AG04449 (cell line): ENCODE measurements at regions not wholly inside any gene's neighbourhood (a gene's known extent, or its start where the extent isn't known, plus 50 kb on each side); places are given as distances from the start of the nearest gene placed in this dataset.

Experiments
- CTCF ChIA-PET: fragments of 350-600 bp; formaldehyde crosslinking; extraction: SDS; loops from one replicate; lab custom pipeline; 2021; ENCODE audit warnings: antibody characterized with exemption; lab: Yijun Ruan, JAX
- POLR2A ChIA-PET: fragments of 400-600, 350-600 bp; formaldehyde crosslinking; extraction: SDS; loops from one replicate; lab custom pipeline; 2020; ENCODE audit warnings: antibody characterized with exemption, inconsistent platforms; lab: Yijun Ruan, JAX
- DNase-seq: peaks from one replicate; pipeline ENCODE4 v3.0.0-alpha.2; 2010; ENCODE audit warnings: low read depth, low spot score
- H3K4me3 ChIP-seq: 2 replicates; pipeline ENCODE4 v1.5.1; 2011; ENCODE audit warnings: low read depth, mild to moderate bottlenecking, control low read depth, low read length
- TF ChIP-seq, protein P1 (sequence below): IDR thresholded peaks from one replicate; pipeline ENCODE4 v1.5.1; 2011; ENCODE audit warnings: mild to moderate bottlenecking, moderate library complexity, low read length, control low read depth, inconsistent platforms; ENCODE audit not compliant: insufficient read depth; ENCODE audit errors: missing control alignments

DNA sequence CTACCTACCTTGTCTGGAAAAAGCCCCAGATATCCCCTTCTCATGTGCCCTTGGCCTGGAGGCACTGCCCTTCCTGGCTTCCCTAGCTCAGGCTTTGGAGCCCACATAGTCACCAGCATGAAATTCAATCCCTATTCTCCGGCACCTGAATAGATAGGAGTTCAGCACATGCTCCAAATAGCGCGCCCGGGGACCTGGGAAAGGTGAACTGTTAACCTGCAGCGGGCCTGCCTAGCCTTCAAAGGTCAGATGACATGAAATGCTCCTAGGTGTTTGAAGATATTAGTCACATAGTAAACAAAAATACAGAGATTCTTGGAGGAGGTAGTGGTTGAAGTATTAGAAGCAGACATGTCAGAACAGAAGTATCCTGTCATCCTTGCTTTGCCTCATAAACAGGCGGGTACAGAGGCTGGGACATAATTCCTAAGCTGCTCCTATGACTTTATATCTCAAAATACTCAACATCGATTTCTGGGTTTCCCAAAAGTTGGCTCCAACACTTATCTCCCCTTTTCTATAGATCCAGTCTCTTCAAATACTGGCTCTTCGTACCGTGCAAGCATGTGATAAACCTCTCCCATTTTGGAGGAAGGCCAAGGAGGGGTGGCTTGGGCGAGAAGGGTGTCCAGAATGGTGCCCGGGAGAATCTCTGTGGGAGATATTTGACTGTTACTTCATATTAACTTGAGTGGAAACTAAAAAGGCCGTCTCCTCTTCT lies 88.0 kb upstream of the ANKH start:
- DNase-seq = no peak
- ChIA-PET POLR2A (no interaction called here), CTCF (interaction anchor here (1.1 kb wide), 1 partner anchor 9 kb away, joined by 4 read pairs; no protein-coding TSS in a partner anchor)
- H3K4me3 ChIP-seq = no peak overlapping the region
- TF ChIP-seq, protein P1, sequence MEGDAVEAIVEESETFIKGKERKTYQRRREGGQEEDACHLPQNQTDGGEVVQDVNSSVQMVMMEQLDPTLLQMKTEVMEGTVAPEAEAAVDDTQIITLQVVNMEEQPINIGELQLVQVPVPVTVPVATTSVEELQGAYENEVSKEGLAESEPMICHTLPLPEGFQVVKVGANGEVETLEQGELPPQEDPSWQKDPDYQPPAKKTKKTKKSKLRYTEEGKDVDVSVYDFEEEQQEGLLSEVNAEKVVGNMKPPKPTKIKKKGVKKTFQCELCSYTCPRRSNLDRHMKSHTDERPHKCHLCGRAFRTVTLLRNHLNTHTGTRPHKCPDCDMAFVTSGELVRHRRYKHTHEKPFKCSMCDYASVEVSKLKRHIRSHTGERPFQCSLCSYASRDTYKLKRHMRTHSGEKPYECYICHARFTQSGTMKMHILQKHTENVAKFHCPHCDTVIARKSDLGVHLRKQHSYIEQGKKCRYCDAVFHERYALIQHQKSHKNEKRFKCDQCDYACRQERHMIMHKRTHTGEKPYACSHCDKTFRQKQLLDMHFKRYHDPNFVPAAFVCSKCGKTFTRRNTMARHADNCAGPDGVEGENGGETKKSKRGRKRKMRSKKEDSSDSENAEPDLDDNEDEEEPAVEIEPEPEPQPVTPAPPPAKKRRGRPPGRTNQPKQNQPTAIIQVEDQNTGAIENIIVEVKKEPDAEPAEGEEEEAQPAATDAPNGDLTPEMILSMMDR = no peak

DNA sequence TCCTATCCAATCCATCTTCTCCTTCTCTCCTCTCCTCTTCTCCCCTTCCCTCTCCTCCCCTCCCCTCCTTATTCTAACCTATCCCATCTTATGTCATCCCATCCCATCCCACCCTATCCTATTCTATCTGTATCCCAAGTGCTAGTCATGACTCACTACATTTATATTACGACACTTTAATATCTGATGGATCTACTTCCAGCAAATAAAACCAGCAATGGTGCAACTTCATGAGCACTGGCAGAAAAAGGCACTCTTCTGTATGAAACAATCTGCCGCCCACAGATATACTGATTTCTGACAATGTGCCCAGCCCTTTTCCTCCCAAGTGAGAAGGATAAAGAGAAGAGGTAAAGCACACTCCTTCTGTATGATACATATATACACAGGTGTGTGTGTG lies 86.6 kb upstream of the ANKH start:
- TF ChIP-seq, protein P1 = no peak
- no peak for DNase-seq
- POLR2A ChIA-PET = no interaction called here
- CTCF ChIA-PET = interaction anchor here (1.1 kb wide), 1 partner anchor 10 kb away, joined by 4 read pairs; no protein-coding TSS in a partner anchor
- no peak overlapping the region for H3K4me3 ChIP-seq

DNA sequence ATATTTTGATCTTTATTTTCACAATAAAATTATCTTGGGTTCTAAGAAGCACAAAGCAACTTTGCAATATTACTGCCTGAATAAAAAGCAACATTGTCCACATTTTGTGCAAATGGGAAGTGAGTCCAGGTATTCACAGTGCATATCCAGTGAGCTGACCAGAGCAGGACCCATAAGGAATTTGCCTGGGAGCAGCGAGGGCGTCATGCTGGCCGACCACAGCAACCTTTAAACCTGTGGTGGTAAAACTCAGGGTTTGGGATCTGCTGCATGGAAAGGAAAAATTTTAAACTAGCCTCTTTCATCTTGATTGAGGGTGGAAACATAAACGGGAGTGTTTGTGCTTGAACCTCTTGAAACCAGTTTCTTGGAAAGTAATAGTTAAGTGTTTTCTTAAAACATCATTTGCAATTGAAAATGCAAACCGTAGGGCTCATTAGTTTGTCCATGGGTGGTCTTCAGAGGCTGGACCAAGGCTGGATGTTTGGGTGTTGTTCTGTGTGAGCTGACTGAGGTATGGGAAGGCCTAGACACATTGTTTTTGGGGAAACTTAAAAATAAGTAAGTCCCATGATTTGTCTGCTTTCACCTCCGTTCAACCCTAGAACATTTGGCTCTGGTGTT lies 85.0 kb upstream of the ANKH start:
- H3K4me3 ChIP-seq = no peak overlapping the region
- CTCF ChIA-PET = interaction anchor here (0.8 to 1.4 kb wide), 6 partner anchors 9 to 231 kb away, joined by 3 to 8 read pairs (median 4); no protein-coding TSS in a partner anchor
- TF ChIP-seq, protein P1 = no peak
- DNase-seq = no peak
- POLR2A ChIA-PET = no interaction called here

DNA sequence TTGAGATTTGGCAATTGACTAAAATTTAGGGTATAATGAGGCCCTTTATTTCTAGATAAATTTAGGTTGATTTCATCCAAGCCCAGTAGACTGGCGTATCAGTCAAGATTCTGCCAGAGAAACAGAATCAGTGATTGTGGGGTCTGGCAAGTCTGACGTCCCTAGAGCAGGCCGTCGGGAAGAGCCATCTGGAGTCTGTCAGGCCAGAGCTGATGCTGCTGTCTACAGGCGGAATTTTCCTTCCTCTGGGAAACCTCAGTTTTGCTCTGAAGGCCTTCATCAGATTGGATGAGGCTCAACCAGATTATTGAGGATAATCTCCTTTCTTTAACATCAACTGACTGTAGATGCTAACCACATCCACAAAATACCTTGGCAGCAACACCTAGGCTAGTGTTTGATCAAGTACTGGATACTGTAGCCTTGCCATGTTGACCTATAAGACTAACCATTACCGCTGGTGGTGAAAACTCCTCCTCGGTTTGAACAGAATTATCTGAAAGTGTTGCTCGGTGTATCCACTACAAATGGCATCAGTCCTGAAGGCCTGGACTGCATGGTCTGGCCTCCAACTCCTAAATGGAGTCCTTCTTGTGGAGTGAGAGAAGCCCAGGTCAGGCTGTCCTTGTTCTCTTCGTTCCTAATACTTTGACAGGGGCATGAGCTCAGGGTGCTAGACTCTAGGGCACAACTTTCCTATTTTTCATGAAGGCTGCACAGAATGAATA lies 83.2 kb upstream of the ANKH start:
- H3K4me3 ChIP-seq = no peak overlapping the region
- no peak for DNase-seq
- POLR2A ChIA-PET = no interaction called here
- CTCF ChIA-PET = no interaction called here
- TF ChIP-seq, protein P1 = no peak

DNA sequence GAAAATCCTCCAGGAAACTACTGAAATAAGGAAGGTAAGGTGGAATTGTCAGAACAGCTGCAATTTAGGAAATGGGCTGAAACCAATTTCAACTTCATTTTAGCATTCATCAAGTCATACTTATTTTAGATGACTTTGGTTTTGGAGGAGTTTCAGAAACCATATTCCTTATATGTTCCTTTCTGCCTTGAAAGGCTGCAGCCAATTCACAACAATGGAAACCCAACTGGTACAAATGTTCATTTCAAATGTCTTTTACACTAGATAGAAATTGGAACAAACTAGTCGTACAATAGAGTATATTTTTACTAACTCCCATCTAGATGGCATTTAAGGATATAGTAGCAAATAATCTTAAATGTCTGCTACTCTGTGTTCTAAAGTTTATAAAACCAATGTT lies 82.6 kb upstream of the ANKH start:
- H3K4me3 ChIP-seq = no peak overlapping the region
- CTCF ChIA-PET = no interaction called here
- DNase-seq = no peak
- TF ChIP-seq, protein P1 = no peak
- POLR2A ChIA-PET = no interaction called here
